HepG2 (cell line): ENCODE measurements at regions not wholly inside any gene's neighbourhood (a gene's known extent, or its start where the extent isn't known, plus 50 kb on each side); places are given as distances from the start of the nearest gene placed in this dataset.

Experiments
- ARNT ChIP-seq: fragments of 450-650 bp; IDR thresholded peaks from 2 replicates; pipeline ENCODE4 v1.6.1; 2017
- CBFB ChIP-seq: sonication (generic); formaldehyde crosslinking; IDR thresholded peaks from 2 replicates; pipeline ENCODE4 v1.4.0; 2020; ENCODE audit warnings: missing genetic modification reagents
- EZH2 ChIP-seq: conservative IDR thresholded peaks from 2 replicates; pipeline ENCODE4 v1.6.1; 2012; ENCODE audit warnings: mild to moderate bottlenecking, low read depth, low read length, moderate library complexity
- FOXA1 ChIP-seq, 2 experiments: fragments of 450-650 bp in 1 of 2; sonication (generic) in 1 of 2; formaldehyde crosslinking in 1 of 2; IDR thresholded peaks; 2 replicates each; pipeline versions ENCODE4 v1.4.0 to v1.6.1; 2016 to 2020; ENCODE audit warnings: missing genetic modification reagents in 1 of 2
- ONECUT2 ChIP-seq: sonication (generic); formaldehyde crosslinking; IDR thresholded peaks from 2 replicates; pipeline ENCODE4 v1.4.0; 2020; ENCODE audit warnings: missing genetic modification reagents
- RFX5 ChIP-seq: IDR thresholded peaks from 2 replicates; pipeline ENCODE4 v1.6.1; 2011; ENCODE audit warnings: low read depth, low read length, improper control_type of control experiment
- ZBTB42 ChIP-seq: sonication (generic); formaldehyde crosslinking; IDR thresholded peaks from 2 replicates; pipeline ENCODE4 v1.5.0; 2020; ENCODE audit warnings: mild to moderate bottlenecking, missing genetic modification reagents
- ZMYM4 ChIP-seq: sonication (generic); formaldehyde crosslinking; IDR thresholded peaks from 2 replicates; pipeline ENCODE4 v1.8.1; 2023; ENCODE audit warnings: mild to moderate bottlenecking, missing genetic modification reagents
- TF ChIP-seq, protein P1 (sequence below): sonication (generic); formaldehyde crosslinking; IDR thresholded peaks from 2 replicates; pipeline ENCODE4 v1.8.0; 2022; ENCODE audit warnings: missing genetic modification reagents, low read depth, mild to moderate bottlenecking, borderline replicate concordance
- TF ChIP-seq, protein P2 (sequence below): sonication (generic); formaldehyde crosslinking; IDR thresholded peaks from 2 replicates; pipeline ENCODE4 v1.4.0; 2020; ENCODE audit warnings: missing genetic modification reagents

DNA sequence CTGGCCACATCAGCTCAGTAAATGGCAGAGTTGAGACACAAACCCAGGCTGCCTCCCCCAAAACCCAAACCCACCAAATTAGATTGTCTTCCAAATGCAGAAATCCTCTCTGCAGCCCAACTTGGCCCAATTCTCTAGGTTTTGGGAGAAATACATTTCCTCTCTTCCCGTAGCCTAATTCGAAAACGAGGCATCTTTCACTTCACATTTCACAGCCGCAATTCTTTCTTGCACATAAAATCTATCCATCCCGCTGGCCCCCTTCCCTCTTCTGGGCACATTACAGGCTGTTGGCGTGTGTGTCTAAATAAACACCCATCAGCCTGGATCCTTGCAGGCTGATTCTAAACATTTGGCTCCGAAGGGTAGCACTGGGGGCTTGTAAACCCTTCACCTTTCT, 83.8 kb upstream of the VRK1 start:
- no peak for TF ChIP-seq ZMYM4
- TF ChIP-seq ARNT = no peak
- TF ChIP-seq, protein P1, sequence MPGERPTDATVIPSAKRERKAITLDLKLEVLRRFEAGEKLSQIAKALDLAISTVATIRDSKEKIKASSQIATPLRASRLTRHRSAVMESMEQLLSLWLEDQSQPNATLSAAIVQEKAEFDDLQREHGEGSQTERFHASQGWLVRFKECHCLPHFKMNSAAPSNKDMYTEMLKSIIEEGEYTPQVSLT (CRISPR knock-in tag) = no peak
- TF ChIP-seq ZBTB42 (CRISPR knock-in tag) = no peak
- no peak for TF ChIP-seq ONECUT2 (CRISPR knock-in tag)
- TF ChIP-seq RFX5 = no peak
- TF ChIP-seq CBFB (CRISPR knock-in tag) = no peak
- TF ChIP-seq, protein P2, sequence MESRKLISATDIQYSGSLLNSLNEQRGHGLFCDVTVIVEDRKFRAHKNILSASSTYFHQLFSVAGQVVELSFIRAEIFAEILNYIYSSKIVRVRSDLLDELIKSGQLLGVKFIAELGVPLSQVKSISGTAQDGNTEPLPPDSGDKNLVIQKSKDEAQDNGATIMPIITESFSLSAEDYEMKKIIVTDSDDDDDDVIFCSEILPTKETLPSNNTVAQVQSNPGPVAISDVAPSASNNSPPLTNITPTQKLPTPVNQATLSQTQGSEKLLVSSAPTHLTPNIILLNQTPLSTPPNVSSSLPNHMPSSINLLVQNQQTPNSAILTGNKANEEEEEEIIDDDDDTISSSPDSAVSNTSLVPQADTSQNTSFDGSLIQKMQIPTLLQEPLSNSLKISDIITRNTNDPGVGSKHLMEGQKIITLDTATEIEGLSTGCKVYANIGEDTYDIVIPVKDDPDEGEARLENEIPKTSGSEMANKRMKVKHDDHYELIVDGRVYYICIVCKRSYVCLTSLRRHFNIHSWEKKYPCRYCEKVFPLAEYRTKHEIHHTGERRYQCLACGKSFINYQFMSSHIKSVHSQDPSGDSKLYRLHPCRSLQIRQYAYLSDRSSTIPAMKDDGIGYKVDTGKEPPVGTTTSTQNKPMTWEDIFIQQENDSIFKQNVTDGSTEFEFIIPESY = no peak
- TF ChIP-seq EZH2 = no peak
- no peak for TF ChIP-seq FOXA1 (IDR thresholded peaks at IDR 0.05)
- TF ChIP-seq FOXA1 (CRISPR knock-in tag; IDR thresholded peaks at IDR 0.05) = no peak
